NOMO-1 (cell line): ENCODE measurements at regions not wholly inside any gene's neighbourhood (a gene's known extent, or its start where the extent isn't known, plus 50 kb on each side); places are given as distances from the start of the nearest gene placed in this dataset.

Experiments used
- DNase-seq, 2 experiments: peaks; one replicate each; lab custom pipeline; 2025; ENCODE audit not compliant: unreplicated experiment in 2 of 2; lab: John Stamatoyannopoulos, UW

DNA sequence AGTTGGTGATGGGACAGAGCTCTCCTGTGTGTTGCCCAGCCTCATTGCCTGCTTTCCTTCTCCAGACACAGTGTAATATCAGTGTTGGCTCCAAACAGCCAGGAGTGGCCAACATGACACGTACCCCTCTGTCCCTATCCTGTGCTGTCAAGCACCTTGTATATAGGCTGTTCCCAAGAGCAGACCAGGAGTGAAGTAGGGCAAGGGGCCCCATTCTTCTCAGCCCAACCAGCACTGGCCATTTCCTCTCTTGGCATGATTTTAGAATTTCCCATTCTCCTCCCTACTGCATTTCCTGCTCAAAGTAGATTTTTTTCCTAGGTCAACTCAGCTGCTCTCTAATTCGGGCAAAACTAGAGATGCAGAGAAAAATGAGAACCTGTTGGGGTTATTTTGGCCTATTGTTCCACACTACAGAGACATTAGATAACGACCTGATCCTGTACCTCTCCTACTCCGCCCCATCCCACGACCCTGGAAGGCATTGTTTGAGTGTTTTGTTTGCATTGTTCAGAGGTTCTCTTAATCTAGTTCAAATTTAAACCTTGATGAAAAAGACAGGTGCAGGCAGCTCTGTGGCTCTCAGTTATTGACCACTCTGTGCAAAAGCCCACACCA is 95.6 kb downstream of the RASSF10 start:
- DNase-seq = no peak

DNA sequence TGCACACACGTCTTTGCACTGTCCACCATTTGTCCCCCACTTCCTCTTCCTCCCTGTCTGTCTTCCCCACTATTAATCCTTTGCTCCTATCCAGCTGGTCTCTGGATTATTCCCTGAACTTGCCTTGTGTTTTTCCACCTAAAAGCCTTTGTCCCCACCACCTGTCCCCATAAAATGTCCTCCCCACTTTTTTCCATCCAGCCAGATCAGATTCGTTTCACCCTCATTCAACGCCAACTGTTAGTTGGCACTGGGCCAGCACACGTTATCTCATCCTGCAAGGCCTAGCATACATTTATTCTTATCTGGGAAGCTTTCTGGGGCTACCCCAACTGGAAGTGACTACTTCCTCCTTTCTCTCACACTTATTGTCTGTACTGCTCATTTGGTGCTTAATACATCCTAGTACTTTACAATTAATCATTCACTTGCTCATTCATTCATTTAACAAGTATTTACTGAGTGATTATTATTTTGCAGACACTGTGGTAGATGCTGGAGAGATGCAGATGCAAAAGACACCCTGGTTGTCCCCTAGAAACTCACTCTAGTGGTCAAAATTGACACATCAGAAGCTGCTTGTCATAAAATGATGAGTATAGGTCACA is 96.2 kb downstream of the RASSF10 start:
- peak; percentile 24 to 54 for DNase-seq

DNA sequence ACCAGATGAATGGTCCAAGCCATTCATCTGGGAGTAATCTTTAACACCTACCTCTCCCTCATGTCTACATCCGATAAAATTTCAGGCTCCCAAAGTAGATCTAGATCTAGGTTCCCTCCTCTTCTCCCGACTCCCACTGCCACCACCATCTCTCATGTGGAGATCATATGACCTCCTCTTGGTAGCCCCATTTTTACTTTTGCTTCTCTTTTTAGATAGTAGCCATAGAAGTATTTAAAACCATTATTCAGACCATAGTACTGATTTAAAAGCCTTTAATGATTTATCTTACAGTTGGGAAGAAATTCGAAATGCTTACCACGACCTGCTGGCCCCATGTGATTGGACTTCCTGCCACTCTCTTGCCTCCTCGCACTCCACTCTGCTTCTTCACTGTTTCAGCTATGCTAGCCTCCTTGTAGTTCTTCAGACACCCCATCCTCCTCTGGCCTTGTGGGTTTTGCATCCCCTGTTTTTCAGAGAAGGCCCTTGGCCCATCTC is 98.5 kb downstream of the RASSF10 start:
- no peak for DNase-seq

DNA sequence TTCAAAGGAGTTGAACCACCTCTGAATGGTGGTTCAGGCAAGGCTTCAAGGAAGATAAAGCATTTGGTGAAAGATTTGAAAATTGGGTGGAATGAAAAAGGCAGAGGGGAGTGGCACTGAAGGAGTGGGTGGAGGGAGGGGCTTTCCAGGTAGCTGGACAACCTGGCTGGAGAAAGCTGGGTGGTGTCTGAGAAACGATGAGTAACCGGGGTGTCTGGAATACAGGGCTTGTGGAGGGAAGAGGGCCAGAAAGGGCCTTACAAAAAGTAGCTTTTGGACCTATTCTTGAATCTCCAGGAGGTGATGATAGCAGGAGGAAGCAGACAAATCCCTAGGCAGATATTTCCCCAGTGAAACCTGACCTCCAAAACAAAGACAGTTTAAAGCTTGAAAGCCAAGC is 99.3 kb downstream of the RASSF10 start:
- DNase-seq = no peak

DNA sequence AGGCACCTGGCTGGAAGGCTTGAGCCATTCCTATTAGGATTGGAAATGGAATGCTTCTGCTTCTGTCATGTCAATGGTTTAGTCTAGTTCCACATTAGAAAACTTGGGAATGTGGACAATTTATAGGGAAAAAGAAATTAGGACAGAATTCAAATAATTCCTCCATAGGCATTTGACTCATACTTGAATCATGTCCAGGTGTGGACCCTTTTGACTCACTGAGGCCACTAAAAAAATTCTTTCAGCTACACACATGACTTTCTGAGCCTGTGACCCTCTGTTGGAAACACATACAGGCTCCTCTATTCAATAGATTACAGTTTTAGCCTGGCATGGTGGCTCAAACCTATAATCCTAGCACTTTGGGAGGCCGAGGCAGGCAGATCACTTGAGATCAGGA is 100.5 kb downstream of the RASSF10 start:
- DNase-seq = no peak

DNA sequence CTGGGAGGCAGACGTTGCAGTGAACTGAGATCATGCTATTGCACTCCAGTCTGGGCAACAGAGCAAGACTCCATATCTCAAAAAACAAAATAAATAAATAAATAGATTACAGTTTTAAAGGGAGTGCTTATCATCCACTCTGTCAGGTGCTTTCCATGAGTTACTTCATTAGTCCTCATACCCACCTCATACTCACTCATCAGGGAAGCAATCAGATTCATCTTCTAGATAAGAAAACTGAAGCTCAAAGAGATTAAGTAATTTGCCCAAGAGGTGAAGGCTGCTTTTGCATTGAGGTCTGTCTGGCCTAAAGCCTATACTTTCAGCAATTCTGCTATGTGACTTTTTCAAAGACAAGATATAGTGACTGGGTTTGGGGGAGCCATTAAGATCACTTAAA is 101.0 kb downstream of the RASSF10 start:
- no peak for DNase-seq

DNA sequence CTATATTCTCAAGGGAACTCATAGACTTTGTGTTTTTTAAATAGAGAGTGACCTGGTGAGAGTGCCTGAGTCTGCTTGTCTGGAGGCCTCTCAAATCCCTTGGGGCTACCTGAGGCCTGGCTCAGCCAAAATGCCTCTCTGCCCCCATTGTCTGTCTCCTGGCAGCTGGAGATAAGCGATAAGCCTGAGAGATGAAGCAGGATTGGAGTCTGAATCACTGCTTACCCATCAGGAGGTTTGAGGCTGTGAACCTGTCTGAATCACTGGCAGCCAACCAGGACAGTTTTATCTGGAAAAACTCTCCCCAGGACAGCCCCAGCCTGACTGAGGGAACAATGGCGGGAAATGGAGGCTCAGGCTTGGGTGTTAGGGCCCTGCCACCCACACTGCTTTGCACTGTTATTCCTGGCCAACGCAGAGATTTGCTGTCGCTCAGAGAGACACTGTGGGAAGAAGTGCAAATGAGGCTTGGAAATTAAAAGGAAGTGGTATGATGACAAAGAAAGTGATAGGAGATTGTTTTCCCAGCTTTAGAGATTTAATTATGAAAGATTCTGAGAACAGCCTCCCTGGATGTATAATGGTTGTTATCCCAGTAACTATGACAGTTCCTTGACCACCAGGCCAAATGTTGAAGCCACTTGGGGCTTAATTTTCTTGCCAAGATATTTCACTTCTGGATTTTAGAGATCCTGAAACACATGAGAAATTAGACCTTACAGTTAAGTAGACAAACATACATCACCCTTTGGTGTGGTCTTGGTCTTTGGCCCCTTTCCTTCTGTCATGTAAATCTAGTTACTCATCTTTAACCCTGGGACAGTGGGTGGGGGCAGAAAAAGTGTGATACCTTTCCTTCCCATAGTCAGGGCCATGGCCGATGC is 102.1 kb downstream of the RASSF10 start:
- DNase-seq = no peak

DNA sequence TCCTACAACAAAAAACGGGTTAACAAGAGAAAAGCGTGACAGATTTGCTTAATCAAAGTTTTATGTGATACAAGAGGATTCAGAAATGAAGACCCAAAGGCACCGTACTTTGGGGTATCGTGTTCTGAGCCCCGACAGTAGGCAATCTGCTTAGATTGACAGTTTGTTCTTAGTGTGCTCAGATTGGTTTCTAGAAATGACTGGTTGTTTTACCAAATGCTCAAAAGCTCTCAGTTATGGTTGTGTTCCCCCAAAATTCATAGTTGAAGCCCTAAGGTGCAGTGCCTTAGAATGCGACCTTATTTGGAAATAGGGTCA is 102.7 kb downstream of the RASSF10 start:
- DNase-seq = no peak

DNA sequence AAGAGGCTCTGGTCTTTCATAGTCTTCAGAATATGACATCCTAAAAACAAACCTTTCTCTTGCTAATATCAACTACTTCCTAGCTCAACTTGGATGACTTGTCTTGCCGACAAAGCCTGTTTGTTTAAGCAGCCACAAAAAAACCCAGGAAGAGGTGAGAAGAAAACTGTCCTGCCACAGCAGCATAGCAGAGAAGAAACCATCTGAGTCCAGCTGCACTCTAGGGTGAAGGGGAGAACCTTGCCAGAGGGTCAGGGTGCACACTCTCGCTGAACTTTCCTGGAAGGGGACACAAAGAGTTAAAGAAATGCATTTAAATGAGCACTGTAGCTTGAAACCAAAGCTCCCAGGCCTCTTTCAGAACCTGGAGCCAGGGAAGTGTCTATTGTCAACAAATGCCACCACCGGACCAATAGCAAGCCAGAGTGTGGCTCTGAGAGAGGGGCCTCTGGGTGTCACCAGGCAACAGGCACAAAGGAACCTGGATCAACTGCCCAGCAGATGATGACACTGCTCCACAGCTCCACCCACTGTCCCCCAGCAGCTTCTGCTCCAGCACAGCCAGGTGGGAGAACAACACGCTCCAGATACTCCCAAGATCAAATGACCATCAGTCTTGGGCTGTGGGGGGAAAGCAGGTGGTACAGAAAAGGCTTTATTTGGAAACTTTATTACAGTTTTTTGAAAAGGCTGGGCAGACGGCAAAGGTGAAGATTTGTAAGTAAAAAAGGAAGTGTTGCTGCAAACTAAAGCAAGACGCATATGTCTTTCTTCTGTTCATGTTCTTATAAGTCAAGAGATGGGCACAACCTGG is 105.7 kb downstream of the RASSF10 start:
- peak; percentile 18 to 46 for DNase-seq

DNA sequence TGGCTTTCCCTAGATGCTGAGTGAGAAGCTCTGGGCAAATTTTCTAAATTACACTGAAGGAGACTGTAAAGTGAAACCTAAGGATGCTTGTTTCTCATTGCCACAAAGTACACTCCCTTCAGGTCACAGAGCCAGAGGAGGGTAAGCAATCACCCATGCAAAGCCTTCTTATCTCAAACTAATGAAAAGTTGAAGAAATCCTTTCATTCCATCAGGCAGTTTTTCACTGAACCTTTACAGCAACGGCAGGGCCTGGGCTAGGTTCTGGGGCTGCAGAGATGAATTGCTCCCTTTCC is 106.2 kb downstream of the RASSF10 start:
- DNase-seq = no peak

DNA sequence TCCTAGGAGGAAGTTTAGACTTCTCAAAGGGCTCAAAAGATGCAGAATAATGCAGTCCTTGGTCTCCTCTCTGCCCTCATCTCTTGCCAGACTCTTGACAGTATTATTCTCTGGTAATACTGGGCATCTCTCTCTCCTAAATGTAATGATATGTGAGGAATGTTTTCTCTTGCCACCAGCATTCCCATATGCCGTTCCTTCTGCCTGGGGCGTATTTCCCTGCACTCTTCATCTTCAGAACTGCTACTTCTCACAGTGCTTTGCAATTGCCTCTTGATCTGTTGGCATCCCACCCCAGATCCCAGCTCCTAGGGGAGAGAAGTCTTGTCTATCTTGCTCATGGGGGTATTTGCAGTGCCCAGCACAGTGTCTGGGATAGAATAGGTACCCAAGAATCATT is 107.4 kb downstream of the RASSF10 start:
- DNase-seq = no peak

DNA sequence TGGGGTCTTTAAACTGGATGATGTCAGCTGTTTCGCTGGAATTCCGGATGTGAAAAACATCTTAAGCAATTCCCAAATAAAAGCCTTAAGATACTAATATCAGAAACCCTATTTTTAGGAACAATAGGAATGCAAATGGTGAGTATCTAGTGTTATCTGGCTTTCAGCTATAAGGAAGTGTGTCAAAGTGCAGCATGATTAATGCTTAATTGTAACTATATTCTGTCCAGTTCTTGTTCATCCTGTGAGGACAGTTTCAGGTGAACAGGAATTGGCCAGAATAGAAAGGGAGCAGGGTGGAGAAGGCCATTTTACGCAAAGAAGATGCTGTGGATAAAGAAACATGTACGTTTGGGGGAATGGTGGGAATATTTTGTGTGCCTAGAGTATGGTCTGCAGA is 108.2 kb downstream of the RASSF10 start:
- no peak for DNase-seq

DNA sequence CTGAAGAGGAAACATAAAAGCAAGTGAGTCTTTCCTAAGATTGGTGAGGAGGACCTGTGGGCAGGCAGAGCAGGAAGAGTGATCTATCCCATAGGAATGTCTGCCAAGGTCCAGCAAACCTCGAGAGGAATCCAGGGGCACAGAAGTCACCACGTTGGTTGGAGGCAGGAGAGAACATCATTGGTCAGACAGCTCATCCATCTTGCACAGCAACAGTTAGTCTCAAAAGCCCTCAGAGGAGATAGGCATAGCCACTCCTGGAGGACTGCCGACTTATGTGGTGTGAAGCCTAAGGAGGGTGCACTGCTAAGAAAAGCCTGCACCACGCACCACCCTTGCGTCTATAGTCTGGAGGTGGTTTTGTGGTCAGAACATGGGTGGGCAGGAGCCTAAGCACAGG is 109.1 kb downstream of the RASSF10 start:
- DNase-seq = no peak

DNA sequence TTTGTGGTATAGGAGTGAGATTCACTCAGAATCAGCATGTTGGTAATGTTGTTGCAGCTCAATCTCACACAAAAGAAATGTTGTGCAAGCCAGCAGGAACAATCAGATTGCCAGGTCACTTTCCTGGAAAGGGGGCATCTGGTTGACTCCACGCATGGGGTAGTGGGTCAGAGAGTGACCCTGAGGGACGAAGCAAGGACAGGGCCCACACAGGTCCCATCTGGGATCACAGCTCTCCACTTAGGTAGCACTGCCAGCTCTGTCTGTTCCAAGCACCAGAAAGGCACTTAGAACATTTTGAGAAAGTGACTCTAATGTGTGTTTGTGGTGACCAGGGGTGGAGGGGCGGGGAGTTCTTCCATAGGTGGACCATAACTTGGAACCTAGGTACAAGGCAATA is 109.5 kb downstream of the RASSF10 start:
- no peak for DNase-seq

DNA sequence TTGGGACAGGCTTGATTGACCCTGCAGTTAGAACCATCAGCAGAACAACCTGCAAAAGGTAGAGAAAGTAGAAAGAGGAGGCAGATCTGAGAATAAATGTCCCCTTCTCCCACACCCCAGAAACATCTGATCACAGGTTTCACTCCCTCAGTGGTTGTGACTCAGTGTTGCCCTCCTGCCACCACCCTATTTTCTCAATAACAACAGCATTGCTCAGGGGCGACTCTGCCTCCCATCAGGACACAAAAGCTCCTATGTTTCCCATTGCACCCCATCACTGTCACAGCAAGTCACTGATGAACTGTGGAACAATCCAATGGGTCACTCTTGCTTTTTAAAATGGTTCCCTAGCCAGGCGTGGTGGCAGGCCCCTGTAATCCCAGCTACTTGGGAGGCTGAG is 110.2 kb downstream of the RASSF10 start:
- DNase-seq = no peak

DNA sequence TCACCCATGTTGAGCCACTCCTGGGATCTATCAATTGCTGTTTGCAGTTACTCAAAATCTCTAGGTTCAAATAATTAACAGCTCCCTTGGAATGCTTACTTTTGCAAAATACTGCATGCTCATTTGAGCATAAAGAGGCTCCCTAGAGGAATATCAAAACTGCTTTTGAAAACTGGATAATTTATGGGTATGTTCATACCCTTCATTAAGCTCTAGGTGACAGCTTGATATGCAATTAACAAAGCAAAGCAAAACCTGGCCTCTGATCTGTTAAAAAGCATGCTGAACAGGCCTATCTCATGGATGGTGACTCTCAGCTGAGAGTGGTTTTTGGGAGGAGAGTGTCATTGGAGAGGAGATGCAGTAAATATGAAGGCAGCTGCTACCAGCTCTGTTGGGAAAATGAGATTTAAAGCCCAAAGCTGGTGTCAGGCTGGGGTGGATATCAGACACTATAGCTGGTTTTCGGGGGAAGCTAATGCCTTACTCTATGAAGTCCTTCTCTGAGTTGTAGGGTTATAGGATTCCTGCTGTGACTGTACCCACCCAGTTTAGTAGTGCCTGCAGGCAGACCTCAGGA is 110.9 kb downstream of the RASSF10 start:
- DNase-seq = no peak

DNA sequence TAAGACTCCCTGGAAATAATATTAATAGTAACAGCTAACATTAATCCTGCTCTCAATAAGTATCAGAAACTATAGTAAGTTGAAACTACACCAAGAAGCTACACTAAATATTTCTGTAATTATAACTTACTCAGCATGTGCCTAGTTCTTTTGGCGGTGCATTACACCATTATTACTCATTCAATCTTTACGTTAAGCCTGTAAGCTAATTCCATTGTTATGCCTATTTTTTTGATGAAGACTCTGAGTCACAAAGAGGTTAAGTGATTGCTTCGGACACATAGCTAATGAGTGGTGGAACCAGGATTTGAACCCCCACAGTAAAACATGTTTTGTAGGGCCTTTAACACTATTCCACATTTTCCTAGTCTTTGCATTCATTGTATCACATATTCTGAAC is 111.6 kb downstream of the RASSF10 start:
- no peak for DNase-seq

DNA sequence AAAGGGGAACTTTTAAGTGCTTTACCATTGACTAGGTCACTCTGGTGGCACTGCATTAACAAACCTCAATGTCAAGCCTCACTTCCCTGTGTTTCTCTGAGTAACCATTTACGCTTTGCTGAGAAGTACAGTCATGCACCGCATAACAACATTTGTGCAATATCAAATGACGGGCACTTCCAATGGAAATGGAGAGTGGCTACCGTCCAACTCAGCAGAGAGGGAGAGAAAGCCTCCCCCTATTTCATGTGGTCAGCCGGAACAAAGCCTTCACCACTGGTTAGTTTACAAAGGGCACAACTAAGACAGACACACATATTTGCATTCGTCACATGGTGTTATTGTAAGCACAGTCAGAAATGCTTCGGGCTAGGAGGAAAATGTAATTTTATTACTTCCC is 117.3 kb downstream of the RASSF10 start:
- peak; percentile 67 to 90 for DNase-seq

DNA sequence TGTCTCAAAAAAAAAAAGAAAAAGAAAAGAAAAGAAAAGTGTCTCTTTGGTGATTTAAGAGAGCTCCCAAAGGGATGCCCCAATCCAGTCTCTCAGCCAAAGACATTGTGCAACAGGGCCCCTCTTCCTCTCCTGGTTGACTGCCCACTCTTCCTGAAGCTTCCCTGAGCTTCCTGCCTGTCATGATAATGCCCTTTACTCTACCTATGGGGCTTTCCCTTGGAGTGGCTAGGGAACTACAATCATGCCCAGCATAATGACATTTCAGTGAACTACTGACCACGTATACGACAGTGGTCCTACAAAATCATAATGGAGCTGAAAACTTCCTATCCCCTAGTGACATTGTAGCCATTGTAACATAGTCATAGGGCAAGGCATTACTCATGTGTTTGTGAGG is 118.0 kb downstream of the RASSF10 start:
- no peak for DNase-seq

DNA sequence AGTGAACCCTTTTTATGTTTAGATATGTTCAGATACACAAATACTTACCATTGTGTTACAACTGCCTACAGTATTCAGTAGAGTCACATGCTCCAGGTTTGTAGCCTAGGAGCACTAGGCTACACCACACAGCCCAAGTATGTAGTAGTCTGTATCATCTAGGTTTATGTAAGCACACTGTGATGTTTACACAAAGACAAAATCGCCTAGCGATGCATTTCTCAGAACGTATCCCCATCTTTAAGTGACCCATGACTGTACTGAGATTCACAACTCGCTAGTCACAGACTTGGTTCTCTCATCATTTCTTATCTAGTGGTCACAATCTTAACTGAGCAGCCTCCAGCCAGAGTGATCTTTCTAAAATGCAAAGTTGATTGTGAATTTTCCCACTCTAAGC is 119.2 kb downstream of the RASSF10 start:
- DNase-seq = no peak

DNA sequence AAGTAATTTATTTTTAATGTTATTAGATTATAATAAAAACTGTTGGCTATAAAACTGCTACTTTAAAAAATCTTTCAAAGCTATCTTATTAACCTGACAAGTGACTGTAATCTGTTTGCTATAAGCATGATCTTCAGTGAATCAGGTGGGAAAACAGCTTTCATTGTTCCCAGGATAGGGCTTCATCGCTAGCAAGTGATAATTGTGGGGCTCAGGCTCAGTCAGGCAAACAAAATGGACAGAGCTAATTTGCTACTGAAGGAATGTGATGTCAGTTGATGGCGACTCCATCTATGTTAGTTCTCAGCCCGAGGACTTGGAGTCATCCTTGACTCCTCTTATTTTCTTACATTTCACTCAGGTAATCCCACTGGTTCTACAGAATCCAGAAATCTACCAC is 125.0 kb downstream of the RASSF10 start:
- no peak for DNase-seq
